CD1c-positive myeloid dendritic cell (primary cell): ENCODE measurements at regions not wholly inside any gene's neighbourhood (a gene's known extent, or its start where the extent isn't known, plus 50 kb on each side); places are given as distances from the start of the nearest gene placed in this dataset.
"Not testable (repeated sequence)": the region's sequence is repeated elsewhere in the genome, so short reads cannot be mapped to it uniquely, and the experiment has no call there.

ENCODE experiments used
- DNase-seq: peaks from one replicate; pipeline ENCODE4 v3.0.0-alpha.2; 2016; ENCODE audit errors: extremely low spot score

- no peak for DNase-seq
Measured at GRCh38 chr10:53434413-53434812, 661.8 kb upstream of the MBL2 start.

- DNase-seq = no peak
Measured at GRCh38 chr10:53432035-53432434, 659.5 kb upstream of the MBL2 start.

DNA sequence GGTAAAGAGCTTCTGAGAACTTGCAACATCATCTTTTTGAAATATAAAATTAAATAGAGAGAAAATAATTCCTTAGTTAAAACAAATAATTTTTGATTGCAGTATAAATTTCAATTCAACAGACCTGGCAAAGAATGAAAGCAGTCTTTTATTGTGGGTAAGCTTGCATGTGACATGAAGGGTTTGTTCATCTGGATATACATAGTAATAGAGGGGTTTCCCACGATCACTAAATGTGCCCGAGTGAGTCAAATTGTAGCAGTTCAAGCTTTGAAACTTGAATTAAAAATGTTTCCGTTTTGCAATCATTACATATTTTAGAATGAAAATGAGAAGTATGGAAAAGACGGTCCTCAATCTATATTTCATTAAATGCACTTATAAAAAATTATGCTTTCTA lies 658.4 kb upstream of the MBL2 start:
- DNase-seq = no peak

DNA sequence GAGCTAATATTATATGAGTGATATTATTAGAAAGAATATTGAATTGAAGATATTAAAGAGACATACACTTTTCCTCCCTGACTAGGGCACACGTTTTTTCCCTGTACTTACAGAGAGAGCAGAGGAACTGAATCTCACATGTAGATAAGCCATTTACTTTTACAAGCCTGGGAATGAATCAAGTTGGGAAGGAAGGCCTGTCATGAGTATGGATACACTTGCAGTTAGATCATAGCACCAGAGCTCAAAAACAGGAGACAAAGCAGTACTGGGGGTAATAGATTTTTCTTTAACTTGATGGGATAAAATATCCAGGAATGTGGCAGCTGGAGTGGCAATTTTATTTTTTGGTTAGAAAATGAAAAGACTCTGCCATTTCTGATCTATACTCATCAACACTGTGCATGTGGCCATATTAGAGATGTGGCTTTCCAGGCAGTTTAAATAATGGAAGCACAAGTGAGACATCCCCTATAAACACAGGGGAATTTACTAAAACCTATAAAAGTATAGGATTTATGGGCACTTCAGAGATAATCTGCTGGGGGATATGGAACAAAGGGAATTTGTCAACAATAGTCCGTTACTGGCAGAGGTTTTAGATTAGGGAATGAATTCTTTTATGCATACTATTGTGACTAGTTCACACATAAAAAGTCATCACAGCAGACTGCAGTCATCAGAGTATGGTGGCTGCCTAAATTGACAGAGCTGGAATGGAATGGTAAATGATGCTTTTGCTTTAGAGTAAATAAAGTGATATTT lies 657.7 kb upstream of the MBL2 start:
- DNase-seq = no peak

DNA sequence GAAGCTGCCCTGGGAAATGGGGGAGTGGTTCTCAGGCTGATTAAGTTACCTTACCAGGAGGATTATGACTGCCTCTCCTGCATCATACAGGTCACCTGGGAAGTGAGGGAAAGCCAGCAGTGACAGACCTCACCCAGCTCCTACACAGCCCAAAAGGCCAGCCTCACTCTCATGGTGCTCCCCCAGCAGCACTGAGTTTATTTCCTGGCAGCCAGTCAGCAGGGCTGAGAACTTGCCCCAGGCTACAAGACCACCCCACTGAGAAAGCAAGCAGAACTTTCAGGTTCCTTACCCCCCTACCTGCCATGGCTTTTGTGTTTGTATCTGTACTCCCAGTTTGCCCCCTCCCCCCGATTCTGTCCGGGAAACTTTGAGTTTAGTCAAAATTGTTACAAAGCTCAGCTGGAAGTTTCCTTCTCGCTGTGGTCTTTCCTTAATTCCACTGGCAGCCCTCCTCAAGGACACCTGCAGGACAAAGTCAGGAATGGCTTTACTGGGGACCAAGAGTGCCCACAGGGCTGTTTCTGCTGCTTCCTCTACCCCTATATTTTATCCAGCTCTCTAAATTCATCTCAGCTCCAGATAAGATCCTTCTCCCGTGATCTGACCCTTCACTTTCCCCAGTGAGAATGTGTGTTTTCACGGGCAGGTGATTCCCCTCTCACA lies 649.8 kb upstream of the MBL2 start:
- no peak for DNase-seq

GRCh38 chr10:53412651-53413050 lies 640.1 kb upstream of the MBL2 start:
- no peak for DNase-seq

GRCh38 chr10:53406532-53406931 lies 633.9 kb upstream of the MBL2 start:
- DNase-seq = no peak

DNA sequence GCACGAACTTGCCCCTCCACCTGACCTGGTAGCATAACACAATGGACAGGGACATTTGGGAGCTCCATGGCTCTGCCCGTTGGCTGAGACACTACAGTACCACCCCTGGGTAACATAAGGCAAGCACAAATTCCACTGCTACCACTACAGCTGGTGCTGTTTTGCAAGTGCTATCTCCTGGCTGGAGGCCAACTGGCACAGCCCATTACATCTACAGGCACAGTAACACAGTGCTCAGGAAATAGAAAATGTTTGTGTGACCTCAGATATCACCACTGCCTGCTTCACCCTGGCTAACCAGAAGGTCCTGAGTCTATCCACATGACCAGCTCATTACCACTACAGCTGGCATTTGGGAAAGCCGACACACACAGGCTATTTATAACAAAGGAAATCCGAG lies 631.1 kb upstream of the MBL2 start:
- no peak for DNase-seq

DNA sequence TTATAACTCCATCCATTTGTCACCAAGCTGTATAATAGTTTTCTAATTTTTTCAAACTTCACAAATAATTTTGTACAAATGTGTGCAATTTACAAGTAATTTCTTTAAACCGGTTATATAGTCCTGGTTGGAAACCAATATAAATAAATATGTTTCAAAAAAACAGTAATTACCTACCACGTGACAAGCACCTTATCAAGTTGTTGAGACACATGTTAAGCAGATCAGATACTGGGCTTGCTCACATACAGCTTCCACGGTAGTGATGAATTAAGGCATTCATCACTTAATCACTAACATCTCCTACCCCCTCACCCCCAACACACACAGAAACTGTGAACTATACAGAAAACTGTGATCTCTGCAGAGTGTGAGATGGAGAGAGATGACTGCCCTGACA lies 630.0 kb upstream of the MBL2 start:
- DNase-seq = no peak

DNA sequence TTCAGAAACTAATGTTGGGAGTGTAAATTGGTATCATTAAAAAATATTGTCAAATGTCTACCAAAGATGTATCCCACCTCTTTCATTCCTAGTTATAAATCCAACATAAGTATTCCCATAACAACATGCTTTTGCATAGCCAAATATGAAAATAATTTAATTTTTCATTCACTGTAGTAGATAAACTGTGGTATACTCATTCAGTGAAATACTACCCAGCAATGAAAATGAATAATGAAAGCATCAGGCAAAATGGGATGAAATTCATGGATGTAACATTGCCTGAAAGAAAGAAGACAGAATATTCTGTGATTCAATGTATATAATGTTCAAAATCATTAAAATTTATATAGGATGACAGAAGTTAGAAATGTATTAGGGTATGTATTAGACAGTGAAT lies 629.0 kb upstream of the MBL2 start:
- no peak for DNase-seq

DNA sequence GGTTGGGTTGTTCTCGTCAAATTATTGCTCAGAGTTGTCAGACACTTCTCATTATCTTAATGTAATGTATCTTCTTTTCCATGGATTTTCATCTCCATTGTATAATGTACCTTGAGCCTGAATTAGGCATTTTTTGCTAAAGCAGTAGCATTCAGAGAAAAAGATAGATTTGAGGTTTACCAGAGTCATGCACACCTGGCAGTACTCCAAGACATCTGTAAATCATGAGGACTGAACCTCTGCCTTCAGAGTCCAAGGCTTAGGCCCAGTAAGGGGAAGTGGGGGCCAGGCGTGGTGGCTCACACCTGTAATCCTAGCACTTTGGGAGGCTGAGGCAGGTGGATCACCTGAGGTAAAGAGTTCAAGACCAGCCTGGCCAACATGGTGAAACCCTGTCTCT lies 624.3 kb upstream of the MBL2 start:
- no peak for DNase-seq

- DNase-seq = no peak
Measured at GRCh38 chr10:53395449-53395848, 622.9 kb upstream of the MBL2 start.

GRCh38 chr10:53387562-53387961 lies 615.0 kb upstream of the MBL2 start:
- DNase-seq = no peak

DNA sequence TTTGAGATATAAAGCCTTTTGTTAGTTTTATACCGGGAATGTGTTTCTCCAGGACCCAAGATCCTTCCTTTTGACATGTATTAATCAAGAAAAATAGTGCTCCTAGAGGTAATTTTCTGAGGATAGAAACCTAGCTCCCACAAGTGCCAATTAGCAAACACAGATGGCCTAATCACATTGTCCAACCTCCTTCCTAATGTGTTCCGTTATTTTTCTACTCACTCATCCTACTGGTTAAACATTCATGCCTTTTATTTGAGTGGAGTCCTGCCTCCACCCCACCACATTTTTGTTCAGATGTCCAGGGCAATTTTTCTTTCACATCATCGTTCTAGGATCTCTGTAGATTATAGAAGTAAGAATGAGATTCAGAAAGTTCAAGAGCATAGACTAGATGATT lies 610.0 kb upstream of the MBL2 start:
- DNase-seq = no peak

DNA sequence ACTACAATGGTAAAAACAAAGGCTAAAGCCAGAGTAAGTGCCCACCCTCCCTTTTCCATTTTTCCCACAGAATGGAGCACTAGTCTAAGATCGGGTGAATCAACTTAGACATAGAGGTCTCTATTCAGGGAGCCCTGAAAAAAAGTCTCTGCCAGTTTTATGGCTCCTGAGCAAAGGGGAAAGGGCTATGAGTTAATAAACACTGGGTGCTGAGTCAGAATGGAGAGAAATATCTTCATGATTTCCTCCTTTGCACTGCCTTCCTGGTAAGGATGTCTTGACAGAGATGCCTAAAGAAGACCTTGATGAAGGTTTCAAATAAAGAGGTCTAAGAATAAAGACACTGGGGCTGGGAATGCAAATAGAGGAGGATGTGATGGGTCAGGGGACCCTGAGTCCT lies 607.4 kb upstream of the MBL2 start:
- no peak for DNase-seq

DNA sequence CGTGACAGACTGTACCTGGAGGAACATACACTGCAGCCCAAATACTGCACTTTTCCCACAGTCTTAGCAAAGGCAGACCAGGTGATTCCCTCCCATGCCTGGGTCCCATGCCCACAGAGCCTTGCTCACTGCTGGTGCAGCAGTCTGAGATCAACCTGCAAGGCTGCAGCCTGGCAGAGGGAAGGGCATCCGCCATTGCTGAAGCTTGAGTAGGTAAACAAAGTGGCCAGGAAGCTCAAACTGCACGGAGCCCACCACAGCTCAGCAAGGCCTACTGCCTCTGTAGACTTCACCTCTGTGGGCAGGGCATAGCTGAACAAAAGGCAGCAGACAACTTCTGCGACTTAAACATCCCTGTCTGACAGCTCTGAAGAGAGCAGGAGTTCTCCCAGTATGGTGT lies 597.8 kb upstream of the MBL2 start:
- no peak for DNase-seq

DNA sequence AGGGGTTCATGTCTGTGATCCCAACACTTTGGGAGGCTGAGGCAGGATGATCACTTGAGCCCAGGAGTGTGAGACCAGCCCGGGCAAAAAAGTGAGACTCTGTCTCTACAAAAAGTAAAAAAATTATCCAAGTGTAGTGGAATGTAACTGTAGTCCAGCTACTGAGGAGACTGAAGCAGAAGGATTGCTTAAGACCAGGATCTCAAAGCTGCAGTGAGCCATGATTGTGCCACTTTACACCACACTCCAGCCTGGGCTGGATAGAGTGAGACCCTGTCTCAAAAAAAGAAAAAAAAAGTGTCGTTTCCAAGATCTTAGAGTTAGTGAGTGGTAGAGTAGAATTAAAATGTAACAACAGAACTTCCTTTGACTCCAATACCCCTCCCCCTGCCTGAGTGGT lies 589.4 kb upstream of the MBL2 start:
- no peak for DNase-seq

- DNase-seq = no peak
Measured at GRCh38 chr10:53361281-53361680, 588.7 kb upstream of the MBL2 start.

DNA sequence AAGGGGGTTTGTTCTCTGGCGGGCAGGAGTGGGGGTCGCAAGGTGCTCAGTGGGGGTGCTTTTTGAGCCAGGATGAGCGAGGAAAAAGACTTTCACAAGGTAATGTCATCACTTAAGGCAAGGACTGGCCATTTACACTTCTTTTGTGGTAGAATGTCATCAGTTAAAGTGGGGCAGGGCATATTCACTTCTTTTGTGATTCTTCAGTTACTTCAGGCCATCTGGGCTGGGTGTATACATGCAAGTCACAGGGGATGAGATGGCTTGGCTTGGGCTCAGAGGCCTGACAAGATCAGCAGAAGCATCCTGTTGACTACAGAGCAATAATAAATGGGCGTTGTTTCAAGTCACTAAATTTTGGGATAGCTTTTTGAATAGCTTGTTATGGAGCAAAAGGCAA lies 586.4 kb upstream of the MBL2 start:
- not testable (repeated sequence) for DNase-seq

GRCh38 chr10:53358536-53358935 lies 586.0 kb upstream of the MBL2 start:
- DNase-seq = no peak

DNA sequence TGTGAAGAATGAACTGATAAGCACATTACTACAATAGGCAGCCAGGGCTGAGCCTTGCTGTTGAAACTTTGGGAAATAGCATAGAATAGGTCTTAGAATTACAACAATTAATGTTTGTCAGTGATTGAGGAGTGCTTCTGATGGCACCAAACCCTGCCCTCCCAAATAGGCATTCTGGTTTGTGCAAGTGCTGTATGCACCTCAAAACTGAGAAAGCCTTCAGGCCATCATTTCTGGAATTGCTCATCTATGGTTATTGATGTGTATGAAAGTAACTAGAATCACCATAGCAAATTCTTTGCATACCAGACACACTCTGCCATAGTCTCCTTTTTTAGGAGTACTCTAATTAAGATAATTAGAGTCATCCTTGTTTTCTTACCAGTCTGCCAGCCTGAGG lies 585.0 kb upstream of the MBL2 start:
- DNase-seq = no peak

GRCh38 chr10:53356616-53357349 lies 584.2 kb upstream of the MBL2 start:
- DNase-seq = no peak

DNA sequence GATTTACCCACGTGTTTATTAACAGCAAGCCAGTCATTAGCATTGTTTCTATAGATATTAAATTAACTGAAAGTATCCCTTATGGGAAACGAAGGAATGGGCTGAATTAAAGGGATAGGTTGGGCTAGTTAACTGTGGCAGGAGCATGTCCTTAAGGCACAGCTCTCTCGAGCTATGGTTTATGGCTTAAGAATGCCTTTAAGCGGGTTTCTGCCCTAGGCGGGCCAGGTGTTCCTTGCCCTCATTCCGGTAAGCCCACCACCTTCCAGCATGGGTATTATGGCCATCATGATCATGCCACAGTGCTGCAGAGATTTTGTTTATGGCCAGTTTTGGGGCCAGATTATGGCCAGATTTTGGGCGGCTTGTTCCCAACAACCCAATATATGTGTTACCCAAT lies 569.9 kb upstream of the MBL2 start:
- not testable (repeated sequence) for DNase-seq
